ENCODE measurements at regions not wholly inside any gene's neighbourhood (a gene's known extent, or its start where the extent isn't known, plus 50 kb on each side); places are given as distances from the start of the nearest gene placed in this dataset.

DNA sequence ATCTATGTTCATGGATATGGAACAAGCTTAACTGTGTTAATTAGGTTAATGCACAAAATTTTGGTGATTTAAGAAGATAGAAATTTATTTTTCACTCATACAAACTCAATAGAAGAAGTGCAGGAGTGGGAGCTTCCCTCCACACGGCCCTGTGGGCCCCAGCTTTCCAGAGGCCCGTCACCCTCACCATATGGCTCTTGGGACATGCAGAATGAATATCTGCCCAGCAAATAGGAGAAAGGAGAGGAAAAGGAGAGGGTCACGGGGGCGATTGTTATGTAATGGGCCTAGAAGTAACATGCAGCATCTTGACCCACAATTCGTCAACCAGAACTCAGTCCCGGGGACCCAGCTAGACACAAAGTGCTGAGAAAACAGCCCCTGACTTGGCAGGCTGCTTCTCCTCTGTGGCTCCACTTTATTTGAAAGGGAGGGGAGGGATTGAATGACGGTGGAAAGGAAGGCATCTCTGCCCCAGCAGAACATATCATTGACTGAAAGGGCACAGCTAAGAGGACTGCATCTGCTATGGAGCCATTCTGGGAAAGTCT, 648.2 kb upstream of the ID2 start:
- TF ChIP-seq, protein P1, sequence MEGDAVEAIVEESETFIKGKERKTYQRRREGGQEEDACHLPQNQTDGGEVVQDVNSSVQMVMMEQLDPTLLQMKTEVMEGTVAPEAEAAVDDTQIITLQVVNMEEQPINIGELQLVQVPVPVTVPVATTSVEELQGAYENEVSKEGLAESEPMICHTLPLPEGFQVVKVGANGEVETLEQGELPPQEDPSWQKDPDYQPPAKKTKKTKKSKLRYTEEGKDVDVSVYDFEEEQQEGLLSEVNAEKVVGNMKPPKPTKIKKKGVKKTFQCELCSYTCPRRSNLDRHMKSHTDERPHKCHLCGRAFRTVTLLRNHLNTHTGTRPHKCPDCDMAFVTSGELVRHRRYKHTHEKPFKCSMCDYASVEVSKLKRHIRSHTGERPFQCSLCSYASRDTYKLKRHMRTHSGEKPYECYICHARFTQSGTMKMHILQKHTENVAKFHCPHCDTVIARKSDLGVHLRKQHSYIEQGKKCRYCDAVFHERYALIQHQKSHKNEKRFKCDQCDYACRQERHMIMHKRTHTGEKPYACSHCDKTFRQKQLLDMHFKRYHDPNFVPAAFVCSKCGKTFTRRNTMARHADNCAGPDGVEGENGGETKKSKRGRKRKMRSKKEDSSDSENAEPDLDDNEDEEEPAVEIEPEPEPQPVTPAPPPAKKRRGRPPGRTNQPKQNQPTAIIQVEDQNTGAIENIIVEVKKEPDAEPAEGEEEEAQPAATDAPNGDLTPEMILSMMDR (conservative IDR thresholded peaks at IDR 0.05; ENCODE audit: control insufficient read depth, insufficient read depth, low read depth, low read length), result no peak
- H3K4me3 ChIP-seq (ENCODE audit: control insufficient read depth, low read depth, low read length), result no peak overlapping the region
- DNase-seq (ENCODE audit: low read depth), result no peak

DNA sequence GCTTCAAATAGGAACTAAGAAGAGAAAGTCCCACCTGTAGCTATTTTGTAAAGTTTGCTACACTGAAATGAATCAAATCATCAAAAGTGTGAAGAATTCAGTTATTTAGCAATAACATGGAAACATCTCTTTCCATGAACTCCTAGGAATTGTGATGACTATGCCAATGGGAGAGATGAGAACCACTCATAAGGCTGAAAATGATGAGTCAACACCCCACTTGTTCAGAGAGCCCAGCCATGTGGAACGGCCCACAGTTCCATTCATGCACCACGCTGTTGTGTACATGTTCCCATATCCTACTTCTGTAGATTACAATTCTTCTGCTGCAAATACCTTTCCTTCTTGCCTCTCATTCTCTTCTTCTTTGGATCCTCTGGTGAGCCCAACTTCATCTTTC, 645.5 kb upstream of the ID2 start:
- no peak overlapping the region for H3K4me3 ChIP-seq (ENCODE audit: control insufficient read depth, low read depth, low read length)
- peak; percentile 24 for DNase-seq (ENCODE audit: low read depth)
- TF ChIP-seq, protein P1 (conservative IDR thresholded peaks at IDR 0.05; ENCODE audit: control insufficient read depth, insufficient read depth, low read depth, low read length), result no peak

DNA sequence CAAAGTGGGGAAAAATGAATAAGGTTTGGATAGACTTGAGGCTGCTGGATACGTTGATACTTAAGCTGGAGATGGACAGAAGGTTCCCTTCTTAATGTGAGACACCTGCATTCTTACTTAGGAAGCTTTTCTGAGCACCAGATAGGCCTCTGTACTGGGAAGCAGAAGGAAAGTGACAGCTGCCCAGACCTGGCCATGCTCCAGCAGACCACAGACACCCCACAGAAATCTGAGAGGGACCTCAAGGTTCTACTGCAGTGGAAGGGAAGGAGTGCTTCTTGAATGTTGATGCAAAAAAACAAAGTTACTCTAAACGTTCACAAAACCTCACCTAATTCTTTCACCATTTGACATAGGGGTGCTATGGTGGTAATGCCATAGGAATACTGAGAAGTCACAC, 642.1 kb upstream of the ID2 start:
- no peak overlapping the region for H3K4me3 ChIP-seq (ENCODE audit: control insufficient read depth, low read depth, low read length)
- no peak for DNase-seq (ENCODE audit: low read depth)
- TF ChIP-seq, protein P1 (conservative IDR thresholded peaks at IDR 0.05; ENCODE audit: control insufficient read depth, insufficient read depth, low read depth, low read length), result no peak

DNA sequence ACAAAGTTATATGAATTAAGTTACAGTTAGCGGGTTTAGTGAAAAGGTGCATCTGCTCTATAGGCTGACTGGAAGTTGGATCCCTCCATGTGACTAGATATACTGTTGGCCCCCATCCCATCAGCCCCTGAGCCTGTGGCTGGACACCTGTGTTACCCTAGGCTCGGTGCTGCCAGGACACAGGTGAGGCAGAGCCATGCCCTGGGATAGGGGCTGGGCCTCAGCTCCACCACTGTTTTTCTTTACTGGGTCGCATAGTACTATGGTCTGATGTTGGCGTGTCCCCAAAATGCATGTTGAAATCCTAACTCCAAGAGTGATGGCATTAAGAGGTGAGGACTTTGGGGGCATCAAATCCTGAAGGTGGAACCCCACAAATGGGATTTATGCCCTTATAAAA, 638.6 kb upstream of the ID2 start:
- no peak overlapping the region for H3K4me3 ChIP-seq (ENCODE audit: control insufficient read depth, low read depth, low read length)
- DNase-seq (ENCODE audit: low read depth), result no peak
- TF ChIP-seq, protein P1 (conservative IDR thresholded peaks at IDR 0.05; ENCODE audit: control insufficient read depth, insufficient read depth, low read depth, low read length), result no peak

DNA sequence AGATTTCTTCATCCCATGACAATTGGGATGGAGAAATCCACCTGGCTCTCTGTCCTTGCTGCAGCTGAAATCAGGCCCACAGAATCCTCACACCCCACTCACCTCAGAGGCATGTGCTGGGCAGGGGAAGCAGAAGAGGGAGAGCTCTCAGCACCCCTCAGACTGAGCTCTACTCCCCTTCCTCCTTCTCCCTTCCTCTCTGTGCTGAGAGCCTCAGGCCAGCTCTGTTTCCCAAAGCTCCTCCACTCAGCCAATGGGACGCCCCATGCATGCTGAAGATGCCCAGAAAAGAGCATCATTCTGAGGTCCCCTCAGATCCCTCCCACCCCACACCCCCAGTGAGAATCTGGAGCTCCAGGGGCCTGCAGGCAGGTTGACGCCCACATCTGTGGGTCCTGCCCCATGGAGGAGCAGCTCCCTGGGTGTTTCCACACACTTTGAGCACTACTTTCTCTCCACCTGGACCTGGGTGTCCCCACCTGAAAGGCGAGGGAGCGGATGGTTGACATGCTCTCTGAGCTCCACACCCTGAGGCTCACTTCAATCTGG, 637.7 kb upstream of the ID2 start:
- no peak for DNase-seq (ENCODE audit: low read depth)
- H3K4me3 ChIP-seq (ENCODE audit: control insufficient read depth, low read depth, low read length), result no peak overlapping the region
- TF ChIP-seq, protein P1 (conservative IDR thresholded peaks at IDR 0.05; ENCODE audit: control insufficient read depth, insufficient read depth, low read depth, low read length), result no peak

DNA sequence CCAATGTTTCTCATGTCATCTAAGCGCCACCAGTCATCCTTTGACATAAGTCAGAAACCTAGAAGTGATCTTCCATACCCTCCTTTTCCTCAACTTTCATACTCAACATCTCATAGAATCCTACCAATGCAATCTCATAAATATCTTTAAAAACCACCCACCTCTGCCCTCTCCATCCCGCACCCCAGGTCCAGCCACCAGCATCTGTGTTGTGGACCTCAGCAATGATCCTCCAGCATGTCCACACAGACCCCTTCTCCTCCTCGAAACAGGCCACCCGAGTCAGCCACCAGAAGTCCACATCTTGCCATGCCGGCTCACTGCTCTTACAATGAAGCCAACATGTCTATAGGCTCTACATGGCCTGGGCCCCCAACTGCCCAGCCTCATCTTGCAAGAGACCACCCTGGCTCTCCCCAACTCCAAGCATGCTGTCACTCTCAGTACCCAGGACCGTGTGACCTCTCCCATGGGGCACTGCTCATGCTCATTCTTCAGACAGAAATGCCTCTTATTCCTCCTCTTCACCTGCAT, 636.7 kb upstream of the ID2 start:
- TF ChIP-seq, protein P1 (conservative IDR thresholded peaks at IDR 0.05; ENCODE audit: control insufficient read depth, insufficient read depth, low read depth, low read length), result no peak
- H3K4me3 ChIP-seq (ENCODE audit: control insufficient read depth, low read depth, low read length), result no peak overlapping the region

More for the DNA sequence above, 636.7 kb upstream of the ID2 start:
- no peak for DNase-seq (ENCODE audit: low read depth)

All from fibroblast of mammary gland (primary cell).